GM20000 (cell line): ENCODE measurements at regions not wholly inside any gene's neighbourhood (a gene's known extent, or its start where the extent isn't known, plus 50 kb on each side); places are given as distances from the start of the nearest gene placed in this dataset.

Experiments used
- DNase-seq: peaks from one replicate; pipeline ENCODE4 v3.0.0; 2012; ENCODE audit warnings: low spot score
- TF ChIP-seq, protein P1 (sequence below): IDR thresholded peaks from 2 replicates; pipeline ENCODE4 v1.5.1; 2012; ENCODE audit warnings: mild to moderate bottlenecking, control low read depth; ENCODE audit errors: extremely low read depth, missing control alignments

DNA sequence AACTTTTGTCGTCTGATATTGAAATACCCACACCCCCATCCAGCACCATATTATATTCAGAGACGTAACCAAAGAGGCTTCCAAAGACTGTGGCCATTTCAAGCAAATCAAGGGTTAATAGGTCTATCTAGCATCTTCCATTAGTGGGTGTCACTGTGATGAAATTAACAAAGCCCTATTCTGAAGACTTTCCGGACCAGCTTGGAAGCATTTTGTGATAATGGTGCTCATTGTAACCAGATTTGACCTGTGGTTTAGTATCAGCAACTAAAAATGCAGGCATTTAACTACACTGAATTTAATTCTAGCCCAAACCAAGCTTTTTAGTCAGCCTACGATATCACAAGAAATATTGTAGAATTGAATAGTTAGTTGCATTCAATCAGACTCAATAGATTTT, 309.7 kb upstream of the TENM3 start:
- TF ChIP-seq, protein P1, sequence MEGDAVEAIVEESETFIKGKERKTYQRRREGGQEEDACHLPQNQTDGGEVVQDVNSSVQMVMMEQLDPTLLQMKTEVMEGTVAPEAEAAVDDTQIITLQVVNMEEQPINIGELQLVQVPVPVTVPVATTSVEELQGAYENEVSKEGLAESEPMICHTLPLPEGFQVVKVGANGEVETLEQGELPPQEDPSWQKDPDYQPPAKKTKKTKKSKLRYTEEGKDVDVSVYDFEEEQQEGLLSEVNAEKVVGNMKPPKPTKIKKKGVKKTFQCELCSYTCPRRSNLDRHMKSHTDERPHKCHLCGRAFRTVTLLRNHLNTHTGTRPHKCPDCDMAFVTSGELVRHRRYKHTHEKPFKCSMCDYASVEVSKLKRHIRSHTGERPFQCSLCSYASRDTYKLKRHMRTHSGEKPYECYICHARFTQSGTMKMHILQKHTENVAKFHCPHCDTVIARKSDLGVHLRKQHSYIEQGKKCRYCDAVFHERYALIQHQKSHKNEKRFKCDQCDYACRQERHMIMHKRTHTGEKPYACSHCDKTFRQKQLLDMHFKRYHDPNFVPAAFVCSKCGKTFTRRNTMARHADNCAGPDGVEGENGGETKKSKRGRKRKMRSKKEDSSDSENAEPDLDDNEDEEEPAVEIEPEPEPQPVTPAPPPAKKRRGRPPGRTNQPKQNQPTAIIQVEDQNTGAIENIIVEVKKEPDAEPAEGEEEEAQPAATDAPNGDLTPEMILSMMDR, result no peak
- no peak for DNase-seq

DNA sequence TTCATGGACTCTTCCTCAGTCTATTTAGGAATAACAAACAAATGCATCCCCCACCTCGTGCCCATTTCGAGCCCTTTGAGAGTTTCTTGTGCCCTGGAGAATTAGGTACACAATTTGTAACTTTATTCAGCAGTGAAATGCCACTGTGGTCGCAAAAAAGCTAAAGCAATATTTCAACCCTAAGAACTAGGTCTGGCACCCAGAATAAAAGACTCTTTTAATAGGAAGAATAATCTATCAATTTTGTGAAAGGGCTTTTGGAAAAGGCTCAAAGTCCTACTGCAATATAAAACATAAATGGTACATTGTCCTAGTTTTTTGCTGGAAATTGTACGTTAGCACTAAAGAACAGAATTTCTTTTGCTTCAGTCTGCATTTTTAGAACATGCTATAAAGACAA, 304.6 kb upstream of the TENM3 start:
- TF ChIP-seq, protein P1, result no peak
- DNase-seq, result no peak

DNA sequence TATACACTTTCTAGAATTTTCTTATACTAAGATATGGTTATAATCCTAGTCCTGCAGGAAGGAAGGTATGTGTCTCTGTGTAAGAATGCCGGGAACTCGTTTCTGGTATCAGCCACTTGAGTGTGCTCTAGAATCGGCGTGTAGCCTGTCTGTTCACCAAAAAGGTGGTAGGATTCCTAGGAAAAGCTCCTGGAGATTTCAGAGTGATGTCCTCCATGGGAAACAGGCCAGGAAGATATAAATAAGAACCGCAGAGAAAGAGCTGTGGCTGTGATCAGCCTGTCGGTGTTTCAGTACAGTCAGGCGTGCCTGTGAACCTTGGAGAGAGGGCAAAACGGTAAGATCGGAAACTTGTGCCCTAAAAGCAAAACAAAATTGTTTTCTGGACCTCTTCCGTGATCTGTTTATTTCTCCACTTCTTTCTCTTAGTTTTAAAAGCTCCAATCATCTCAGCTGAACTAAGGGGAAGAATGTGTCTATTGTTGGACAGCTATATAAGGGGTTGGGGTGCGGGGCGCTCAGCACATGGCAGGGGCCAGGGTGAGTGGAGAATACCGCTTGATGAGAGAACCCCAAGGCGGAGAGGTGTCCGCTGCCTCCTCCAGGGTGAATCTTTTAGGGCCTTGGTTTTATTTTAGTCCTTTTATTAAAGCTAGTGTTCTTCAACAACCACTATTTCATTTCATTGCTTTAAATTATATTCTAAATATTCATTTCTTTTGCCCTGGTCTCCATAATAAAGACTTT, 303.8 kb upstream of the TENM3 start:
- DNase-seq, result no peak
- TF ChIP-seq, protein P1, result no peak

DNA sequence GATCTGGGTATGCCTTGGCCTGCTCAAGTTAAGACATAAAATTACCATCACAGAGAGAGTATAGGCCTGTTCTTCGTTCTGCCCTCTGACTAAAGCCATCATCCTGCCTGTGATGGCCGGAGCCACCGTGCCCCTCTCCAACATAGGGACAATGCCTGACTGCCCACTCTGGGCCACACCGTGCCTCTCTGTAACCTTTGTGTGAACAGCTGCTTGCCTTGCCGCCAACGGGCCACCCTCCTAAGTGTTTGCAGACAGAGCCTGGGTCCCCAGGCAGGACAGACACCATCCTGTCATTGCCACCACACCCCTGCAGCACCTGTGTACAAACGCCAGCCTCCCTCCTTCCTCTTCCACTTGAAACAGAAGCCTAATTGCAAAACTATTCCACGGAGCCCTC, 298.7 kb upstream of the TENM3 start:
- TF ChIP-seq, protein P1, result no peak
- DNase-seq, result no peak

DNA sequence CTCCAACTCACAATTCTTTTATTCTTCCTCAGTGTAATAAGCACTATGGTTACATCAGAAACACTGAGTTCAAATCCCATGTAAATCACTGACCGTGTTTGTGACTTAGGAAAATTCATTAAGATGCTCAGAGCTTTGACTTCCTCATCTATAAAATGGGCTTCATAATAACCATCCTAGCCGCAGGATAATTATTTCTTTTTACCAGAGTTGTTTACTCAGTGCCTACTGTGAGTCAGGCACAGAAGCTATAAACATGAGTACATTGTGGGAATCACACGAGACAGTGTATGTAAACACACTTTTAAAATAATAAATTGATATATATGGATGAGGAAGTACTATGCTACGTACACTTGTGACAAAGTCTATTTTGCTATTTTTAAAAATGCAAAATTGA, 296.3 kb upstream of the TENM3 start:
- DNase-seq, result no peak
- TF ChIP-seq, protein P1, result no peak

DNA sequence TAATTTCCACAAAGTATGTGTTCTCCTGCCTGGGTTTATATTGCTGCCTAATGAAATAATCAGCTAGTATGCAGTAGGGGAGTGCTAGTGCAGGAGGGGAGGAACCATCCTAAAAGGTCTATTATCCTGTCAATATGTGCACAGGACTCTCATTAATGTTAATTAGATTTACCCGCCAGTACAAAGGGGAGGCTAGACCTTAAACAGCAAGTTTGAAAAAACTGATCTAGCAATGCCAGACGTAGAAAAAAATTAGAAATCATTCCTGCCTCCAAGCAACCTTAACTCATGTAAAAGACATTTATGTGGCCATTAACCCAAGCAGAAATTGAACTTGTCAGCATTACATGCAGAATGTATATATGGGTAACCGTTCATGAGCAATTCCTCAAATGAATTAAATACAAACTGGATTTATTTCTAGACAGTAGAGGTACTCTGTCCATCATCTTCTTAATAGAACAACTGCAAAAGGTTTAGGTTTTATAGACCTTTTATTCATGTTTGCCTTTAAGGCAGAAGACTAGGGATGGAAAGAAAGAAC, 294.3 kb upstream of the TENM3 start:
- DNase-seq, result no peak
- TF ChIP-seq, protein P1, result no peak

DNA sequence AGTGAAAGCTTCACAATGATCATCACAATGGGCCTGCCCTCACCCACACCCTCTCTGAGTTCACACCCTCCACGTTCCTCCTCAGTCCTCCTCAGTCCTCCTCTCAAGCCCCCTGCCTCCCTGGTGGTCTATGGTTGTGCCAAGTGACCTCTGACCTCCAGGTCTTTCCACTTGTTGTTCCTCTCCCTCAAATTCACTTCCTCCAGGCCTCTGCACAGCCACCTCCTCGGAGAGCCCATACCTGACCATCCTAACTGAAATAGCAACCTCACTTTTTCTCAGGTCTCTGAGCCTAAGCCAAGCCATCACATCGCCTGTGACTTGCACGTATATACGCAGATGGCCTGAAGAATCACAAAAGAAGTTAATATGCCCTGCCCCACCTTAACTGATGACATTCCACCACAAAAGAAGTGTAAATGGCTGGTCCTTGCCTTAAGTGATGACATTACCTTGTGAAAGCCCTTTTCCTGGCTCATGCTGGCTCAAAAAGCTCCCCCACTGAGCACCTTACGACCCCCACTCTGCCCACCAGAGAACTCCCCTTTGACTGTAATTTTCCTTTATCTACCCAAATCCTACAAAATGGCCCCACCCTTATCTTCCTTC, 293.4 kb upstream of the TENM3 start:
- DNase-seq, result no peak
- TF ChIP-seq, protein P1, result no peak
